ENCODE measurements at regions not wholly inside any gene's neighbourhood (a gene's known extent, or its start where the extent isn't known, plus 50 kb on each side); places are given as distances from the start of the nearest gene placed in this dataset.

DNA sequence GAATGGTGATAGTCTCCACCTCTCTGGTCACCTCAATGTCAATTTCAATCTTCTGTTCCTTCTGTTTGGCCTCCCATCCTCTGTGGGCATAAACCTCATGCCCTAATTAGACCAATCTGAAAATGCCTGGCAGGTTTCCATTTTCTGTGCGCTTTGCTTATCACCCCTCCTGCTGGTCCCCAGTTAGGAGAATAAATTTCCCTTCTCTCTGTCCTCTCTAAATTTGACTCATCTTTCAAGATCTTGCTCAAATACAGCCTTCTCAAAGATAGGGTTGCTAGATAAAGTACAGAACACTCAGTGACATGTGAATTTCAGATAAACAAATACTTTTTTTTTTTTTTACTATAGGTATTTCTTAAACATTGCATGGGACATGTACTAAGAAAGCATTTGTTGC is 69.4 kb upstream of the CD180 start:
- TF ChIP-seq POLR2A (IDR thresholded peaks at IDR 0.05; ENCODE audit: low read depth, low read length), result no peak
- no peak for TF ChIP-seq POLR2AphosphoS5 (IDR thresholded peaks at IDR 0.05; ENCODE audit: low read depth, low read length)
